HUDEP-2 (cell line): ENCODE measurements at regions not wholly inside any gene's neighbourhood (a gene's known extent, or its start where the extent isn't known, plus 50 kb on each side); places are given as distances from the start of the nearest gene placed in this dataset.
"Not testable (repeated sequence)": the region's sequence is repeated elsewhere in the genome, so short reads cannot be mapped to it uniquely, and the experiment has no call there.

ENCODE experiments used
- DNase-seq, 76 experiments: peaks; one replicate each; lab custom pipeline; 2025; ENCODE audit not compliant: unreplicated experiment in 76 of 76; lab: John Stamatoyannopoulos, UW

GRCh38 chr2:88802026-88802425 is 110.6 kb downstream of the RPIA start:
- not testable (repeated sequence) for DNase-seq

DNA sequence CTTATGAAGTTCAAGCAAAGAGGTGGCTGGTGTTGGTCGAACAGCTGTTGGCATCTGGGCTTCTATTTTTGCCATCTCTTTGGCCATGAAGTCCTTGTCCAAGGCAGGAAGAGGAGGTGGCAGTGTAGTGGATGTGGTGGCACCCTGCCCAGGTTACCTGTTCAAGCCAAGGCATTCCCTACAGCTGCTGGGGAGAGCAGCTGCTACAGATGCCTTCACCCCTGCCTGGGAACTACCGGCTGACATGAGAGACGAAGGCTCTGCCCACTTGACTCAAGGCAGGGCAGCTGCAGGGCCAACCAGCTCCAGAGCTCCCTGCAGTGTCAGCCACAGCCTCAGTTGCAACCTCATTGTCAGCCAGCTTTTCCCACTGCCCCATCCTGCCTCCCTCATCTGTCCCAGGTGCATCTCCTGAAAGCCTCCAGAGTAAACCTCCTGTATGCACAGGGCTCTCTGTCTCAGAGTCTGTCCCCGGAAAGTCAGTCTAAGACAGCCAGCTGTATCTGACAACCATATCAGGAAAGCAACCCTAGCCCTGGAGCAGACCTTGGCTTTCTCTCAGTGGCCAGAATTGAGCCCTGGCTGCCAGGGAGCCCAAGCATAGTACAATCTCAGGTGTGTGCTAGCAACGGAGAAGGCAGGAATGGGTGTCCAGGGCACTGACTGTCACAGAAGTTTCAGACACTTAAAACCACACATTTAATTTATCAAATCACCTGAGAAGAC is 115.9 kb downstream of the RPIA start:
- DNase-seq, result no peak

DNA sequence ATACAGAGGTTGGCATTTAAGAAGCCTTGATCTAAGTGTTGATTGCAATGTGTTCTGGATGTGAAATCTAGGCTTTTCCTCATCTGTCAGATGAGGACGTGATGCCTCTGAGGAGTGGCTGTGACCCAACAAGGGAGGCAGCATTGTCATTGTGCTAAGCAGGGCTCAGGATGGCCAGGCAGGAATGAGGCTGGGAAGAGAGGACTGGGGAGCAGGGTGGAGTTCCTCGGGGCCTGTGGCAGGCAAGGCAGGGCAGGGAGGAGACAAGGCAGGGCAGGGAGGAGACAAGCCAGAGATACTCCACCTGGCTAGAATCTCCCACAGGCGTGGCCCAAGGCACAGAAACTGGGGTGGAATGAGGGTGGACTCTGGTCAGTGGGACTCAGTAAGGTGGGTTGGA is 116.6 kb downstream of the RPIA start:
- no peak for DNase-seq

- no peak for DNase-seq
Observed at GRCh38 chr2:88808652-88809051, 117.2 kb downstream of the RPIA start.

- DNase-seq, result no peak
Observed at GRCh38 chr2:88809216-88809615, 117.7 kb downstream of the RPIA start.

GRCh38 chr2:88810017-88810416 is 118.5 kb downstream of the RPIA start:
- DNase-seq, result no peak

GRCh38 chr2:88810488-88810887 is 119.0 kb downstream of the RPIA start:
- DNase-seq, result no peak

GRCh38 chr2:88811233-88811632 is 119.8 kb downstream of the RPIA start:
- no peak for DNase-seq

DNA sequence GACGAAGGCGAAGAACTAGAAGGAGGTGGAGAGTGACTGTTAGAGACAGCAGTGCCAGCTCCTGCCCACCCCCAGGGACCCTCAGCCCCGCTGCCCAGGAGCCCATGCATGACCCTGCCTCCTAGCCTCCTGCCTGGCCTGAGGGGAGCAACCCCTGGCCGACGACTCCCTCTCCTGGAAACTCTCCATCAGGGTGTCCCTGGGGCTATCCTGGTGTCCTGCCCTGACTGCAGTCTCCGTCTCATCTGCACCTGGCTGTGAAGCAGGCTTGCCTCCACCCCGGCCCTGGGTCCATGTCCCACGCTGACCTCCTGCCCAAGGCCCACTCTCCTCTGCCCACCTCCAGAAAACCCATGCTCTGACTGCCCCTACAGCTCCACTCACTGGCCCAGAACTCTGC is 120.2 kb downstream of the RPIA start:
- no peak for DNase-seq

- DNase-seq, result peak in 2 of 76 experiments; percentile 3 to 4
Observed at GRCh38 chr2:88813612-88814011, 122.1 kb downstream of the RPIA start.

GRCh38 chr2:88815282-88815681 is 123.8 kb downstream of the RPIA start:
- DNase-seq, result no peak

DNA sequence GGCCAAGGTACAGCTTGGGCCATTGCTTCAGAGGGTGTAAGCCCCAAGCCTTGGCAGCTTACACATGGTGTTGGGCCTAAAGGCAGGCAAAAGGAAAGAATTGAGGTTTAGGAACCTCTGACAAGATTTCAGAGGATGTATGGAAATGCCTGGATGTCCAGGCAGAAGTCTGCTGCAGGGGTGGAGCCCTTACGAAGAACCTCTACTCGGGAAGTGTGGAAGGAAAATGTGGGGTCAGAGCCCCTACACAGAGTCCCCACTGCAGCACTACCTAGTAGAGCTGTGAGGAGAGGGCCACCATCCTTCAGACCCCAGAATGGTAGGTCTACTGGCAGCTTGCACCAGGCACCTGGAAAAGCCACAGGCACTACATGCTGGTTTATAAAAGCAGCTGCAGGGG is 124.2 kb downstream of the RPIA start:
- no peak for DNase-seq

DNA sequence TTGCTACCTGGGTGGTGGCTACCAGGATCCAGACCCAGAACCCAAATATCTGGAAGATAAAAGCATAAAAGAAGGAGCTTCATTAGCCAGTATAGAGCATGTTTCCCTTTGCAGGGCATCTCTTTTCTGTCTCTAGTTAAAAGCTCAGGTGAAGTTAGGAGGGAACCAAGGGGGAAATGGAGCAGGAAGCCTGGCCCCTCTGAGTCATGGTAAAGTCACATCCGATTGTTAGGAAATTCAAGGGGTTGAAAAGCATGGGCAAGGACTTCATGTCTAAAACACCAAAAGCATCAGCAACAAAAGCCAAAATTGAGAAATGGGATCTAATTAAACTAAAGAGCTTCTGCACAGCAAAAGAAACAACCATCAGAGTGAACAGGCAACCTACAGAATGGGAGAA is 126.9 kb downstream of the RPIA start:
- DNase-seq, result no peak

GRCh38 chr2:88824951-88825350 is 133.5 kb downstream of the RPIA start:
- DNase-seq, result no peak

DNA sequence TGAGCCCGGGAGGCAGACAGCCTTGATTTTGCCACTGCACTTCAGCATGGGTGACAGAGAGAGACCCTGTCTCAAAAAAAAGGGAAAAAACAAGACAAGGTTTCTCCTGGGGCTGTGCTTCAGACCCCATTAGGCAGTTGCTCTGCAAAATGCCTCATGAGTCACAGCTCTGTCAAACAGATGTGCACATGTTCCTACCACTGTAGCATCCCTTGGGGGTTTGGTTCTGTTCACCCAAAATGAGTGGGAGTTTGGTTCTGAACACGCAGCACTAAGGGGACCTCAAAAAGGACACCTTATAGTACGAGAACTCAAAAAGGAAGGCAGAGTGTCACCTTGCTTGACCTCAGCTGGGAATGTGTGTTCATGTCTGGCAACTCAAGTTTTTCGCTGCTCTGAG is 134.9 kb downstream of the RPIA start:
- no peak for DNase-seq

- DNase-seq, result no peak
Observed at GRCh38 chr2:88827821-88828220, 136.3 kb downstream of the RPIA start.

- no peak for DNase-seq
Observed at GRCh38 chr2:88828397-88829137, 137.1 kb downstream of the RPIA start.

DNA sequence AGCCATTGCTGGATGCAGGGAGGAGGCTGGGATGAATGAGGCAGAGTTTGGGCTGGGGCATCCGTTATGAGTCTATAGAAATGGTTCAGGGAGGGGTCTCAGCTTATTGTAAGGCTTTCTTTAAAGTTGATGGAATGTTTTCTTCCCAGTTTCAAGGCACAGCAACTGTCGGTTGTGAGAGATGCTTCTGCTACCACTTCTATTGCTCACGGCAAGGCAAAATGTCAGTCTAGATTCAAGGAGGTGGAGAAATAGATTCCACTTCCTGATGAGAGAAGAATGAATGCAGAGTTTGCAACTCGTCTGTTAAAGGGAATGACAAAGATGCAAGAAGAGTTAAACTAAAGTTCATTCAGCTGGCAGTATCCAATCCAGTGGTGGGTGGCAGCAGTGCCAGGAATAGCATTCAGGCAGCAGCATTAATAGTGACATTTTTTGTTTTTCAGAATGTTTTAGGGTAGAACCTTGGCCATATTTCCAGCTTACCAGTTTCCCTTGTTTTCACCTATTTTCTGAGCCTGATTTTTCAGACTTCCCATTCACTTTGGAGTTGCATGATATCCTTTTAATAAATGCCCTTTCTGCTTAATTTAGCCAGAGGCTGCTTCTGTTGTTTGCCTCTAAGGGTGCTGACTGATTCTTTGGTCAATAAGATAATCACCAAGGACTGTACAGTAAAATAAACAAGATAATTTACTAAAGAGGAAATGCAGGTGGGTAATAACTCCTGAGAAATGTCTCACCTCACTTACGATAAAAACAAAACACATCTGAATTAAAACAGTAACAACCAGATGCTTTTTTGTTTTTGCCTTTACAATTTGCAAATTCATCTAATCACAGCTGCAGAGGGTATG is 138.4 kb downstream of the RPIA start:
- no peak for DNase-seq

- DNase-seq, result no peak
Observed at GRCh38 chr2:88831071-88831791, 139.8 kb downstream of the RPIA start.

GRCh38 chr2:88831792-88832248 is 140.3 kb downstream of the RPIA start:
- peak in 58 of 76 experiments; percentile 2 to 71 (median 39) for DNase-seq
